ENCODE measurements at regions not wholly inside any gene's neighbourhood (a gene's known extent, or its start where the extent isn't known, plus 50 kb on each side); places are given as distances from the start of the nearest gene placed in this dataset.

DNA sequence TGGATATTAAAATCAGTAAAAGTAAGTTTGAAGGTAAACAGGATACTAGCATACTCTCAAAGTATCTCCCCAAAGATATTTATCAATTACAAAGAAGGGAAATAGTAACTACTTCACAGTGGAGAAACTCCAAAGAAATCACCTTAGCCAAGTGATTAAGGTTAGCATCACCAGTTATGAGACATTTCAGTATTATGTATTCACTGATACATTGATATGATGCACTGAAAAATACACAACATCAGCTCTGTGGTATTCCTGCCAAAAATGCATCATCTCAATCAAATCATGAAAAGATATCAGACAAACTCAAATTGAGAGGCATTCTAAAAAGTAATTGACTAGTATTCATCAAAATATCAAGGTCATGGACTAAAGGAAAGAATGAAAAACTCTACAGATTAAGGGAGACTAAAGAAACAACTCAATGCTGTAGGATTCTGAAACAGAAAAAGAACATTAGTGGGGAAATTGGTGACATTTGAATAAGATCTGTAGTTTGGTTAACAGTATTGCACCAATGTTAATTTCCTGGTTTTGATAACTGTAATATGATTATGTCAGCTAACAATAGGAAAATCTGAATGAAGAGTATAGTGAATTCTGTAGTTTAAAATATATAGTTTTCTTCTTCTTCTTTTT lies 215.4 kb downstream of the UACA start:
- TF ChIP-seq, protein P1, sequence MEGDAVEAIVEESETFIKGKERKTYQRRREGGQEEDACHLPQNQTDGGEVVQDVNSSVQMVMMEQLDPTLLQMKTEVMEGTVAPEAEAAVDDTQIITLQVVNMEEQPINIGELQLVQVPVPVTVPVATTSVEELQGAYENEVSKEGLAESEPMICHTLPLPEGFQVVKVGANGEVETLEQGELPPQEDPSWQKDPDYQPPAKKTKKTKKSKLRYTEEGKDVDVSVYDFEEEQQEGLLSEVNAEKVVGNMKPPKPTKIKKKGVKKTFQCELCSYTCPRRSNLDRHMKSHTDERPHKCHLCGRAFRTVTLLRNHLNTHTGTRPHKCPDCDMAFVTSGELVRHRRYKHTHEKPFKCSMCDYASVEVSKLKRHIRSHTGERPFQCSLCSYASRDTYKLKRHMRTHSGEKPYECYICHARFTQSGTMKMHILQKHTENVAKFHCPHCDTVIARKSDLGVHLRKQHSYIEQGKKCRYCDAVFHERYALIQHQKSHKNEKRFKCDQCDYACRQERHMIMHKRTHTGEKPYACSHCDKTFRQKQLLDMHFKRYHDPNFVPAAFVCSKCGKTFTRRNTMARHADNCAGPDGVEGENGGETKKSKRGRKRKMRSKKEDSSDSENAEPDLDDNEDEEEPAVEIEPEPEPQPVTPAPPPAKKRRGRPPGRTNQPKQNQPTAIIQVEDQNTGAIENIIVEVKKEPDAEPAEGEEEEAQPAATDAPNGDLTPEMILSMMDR (conservative IDR thresholded peaks at IDR 0.05; ENCODE audit: low read length), result no peak
- TF ChIP-seq EZH2phosphoT487 (IDR thresholded peaks at IDR 0.05; ENCODE audit: borderline replicate concordance, low read depth, low read length), result no peak

Measured in OCI-LY7 (cell line).